Right lobe of liver (tissue), 4 donors: ENCODE measurements at regions not wholly inside any gene's neighbourhood (a gene's known extent, or its start where the extent isn't known, plus 50 kb on each side); places are given as distances from the start of the nearest gene placed in this dataset.

ENCODE experiments used
- CTCF ChIP-seq, 4 donors: fragments of 200-600 bp in 3 of 4; fragments of 450-650 bp in 1 of 4; IDR thresholded peaks; one replicate each; pipeline versions ENCODE4 v1.5.1 to v1.8.0; 2016 to 2022; ENCODE audit warnings: antibody characterized with exemption in 4 of 4, mild to moderate bottlenecking in 2 of 4
- POLR2A ChIP-seq: fragments of 450-650 bp; IDR thresholded peaks from one replicate; pipeline ENCODE4 v1.6.1; 2017; ENCODE audit warnings: antibody characterized with exemption, mild to moderate bottlenecking
- donor health status: DM: no; HTN: no; CAD: no.
- donor health status: DM: no; HTN: no; CAD: no.
- donor health status: DM: no; HTN: yes; CAD: no.

GRCh38 chr2:146952696-146953095 is 892.1 kb upstream of the ACVR2A start:
- TF ChIP-seq CTCF (IDR thresholded peaks at IDR 0.05) (no peak), POLR2A (no peak)
